Putamen (tissue), 1 donor: ENCODE measurements at regions not wholly inside any gene's neighbourhood (a gene's known extent, or its start where the extent isn't known, plus 50 kb on each side); places are given as distances from the start of the nearest gene placed in this dataset.
A peak's percentile ranks its signal among the peaks of the same experiment; 100 is the strongest.
"Not testable (repeated sequence)": the region's sequence is repeated elsewhere in the genome, so short reads cannot be mapped to it uniquely, and the experiment has no call there.

Experiments
- DNase-seq: peaks from one replicate; pipeline ENCODE4 v3.0.0-alpha.2; 2016; ENCODE audit warnings: low spot score

- peak; percentile 63 for DNase-seq
Observed at GRCh38 chr12:67456431-67456901, 187.3 kb downstream of the CAND1 start.

- no peak for DNase-seq
Observed at GRCh38 chr12:67457136-67457535, 188.0 kb downstream of the CAND1 start.

GRCh38 chr12:67457778-67458665 is 188.9 kb downstream of the CAND1 start:
- no peak for DNase-seq

GRCh38 chr12:67459173-67459572 is 189.4 kb upstream of the DYRK2 start:
- DNase-seq, result no peak

GRCh38 chr12:67459578-67459977 is 189.0 kb upstream of the DYRK2 start:
- no peak for DNase-seq

- DNase-seq, result no peak
Observed at GRCh38 chr12:67460388-67460787, 188.2 kb upstream of the DYRK2 start.

- no peak for DNase-seq
Observed at GRCh38 chr12:67468549-67469245, 179.8 kb upstream of the DYRK2 start.

- no peak for DNase-seq
Observed at GRCh38 chr12:67469666-67470065, 178.9 kb upstream of the DYRK2 start.

- no peak for DNase-seq
Observed at GRCh38 chr12:67471810-67472209, 176.7 kb upstream of the DYRK2 start.

- DNase-seq, result no peak
Observed at GRCh38 chr12:67472539-67472938, 176.0 kb upstream of the DYRK2 start.

- no peak for DNase-seq
Observed at GRCh38 chr12:67474934-67475620, 173.5 kb upstream of the DYRK2 start.

- no peak for DNase-seq
Observed at GRCh38 chr12:67475725-67476124, 172.8 kb upstream of the DYRK2 start.

- DNase-seq, result no peak
Observed at GRCh38 chr12:67477681-67478265, 170.8 kb upstream of the DYRK2 start.

GRCh38 chr12:67482751-67483661 is 165.5 kb upstream of the DYRK2 start:
- DNase-seq, result peak; percentile 61

- no peak for DNase-seq
Observed at GRCh38 chr12:67483871-67484554, 164.5 kb upstream of the DYRK2 start.

- peak; percentile 7 for DNase-seq
Observed at GRCh38 chr12:67484791-67485480, 163.6 kb upstream of the DYRK2 start.

- DNase-seq, result no peak
Observed at GRCh38 chr12:67486671-67487070, 161.9 kb upstream of the DYRK2 start.

- not testable (repeated sequence) for DNase-seq
Observed at GRCh38 chr12:67488349-67488748, 160.2 kb upstream of the DYRK2 start.

GRCh38 chr12:67489007-67489406 is 159.5 kb upstream of the DYRK2 start:
- DNase-seq, result no peak

- DNase-seq, result no peak
Observed at GRCh38 chr12:67496581-67496980, 152.0 kb upstream of the DYRK2 start.
